NCI-H2196 (cell line): ENCODE measurements at regions not wholly inside any gene's neighbourhood (a gene's known extent, or its start where the extent isn't known, plus 50 kb on each side); places are given as distances from the start of the nearest gene placed in this dataset.

Experiments used
- DNase-seq: peaks from one replicate; lab custom pipeline; 2025; ENCODE audit not compliant: unreplicated experiment; lab: John Stamatoyannopoulos, UW

DNA sequence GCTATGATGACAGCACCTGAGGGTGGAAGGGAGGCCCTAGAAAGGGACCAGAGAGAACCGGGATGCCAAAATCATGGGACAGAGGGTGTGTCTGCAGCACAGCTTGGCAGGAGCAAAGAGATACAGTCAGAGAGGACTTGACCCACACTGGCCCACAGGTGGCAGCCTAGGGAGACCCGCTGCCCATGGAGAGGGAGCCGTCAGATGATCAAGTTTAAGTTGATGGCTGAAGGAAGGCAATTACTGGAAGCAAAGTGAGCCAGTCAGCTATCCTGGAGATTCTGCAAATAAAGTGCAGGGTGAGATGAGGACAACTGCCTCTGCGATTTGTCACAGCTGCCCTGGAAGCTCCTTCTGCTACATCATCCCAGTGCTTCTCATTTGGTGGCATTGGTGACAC lies 74.0 kb downstream of the CMPK2 start:
- no peak for DNase-seq

DNA sequence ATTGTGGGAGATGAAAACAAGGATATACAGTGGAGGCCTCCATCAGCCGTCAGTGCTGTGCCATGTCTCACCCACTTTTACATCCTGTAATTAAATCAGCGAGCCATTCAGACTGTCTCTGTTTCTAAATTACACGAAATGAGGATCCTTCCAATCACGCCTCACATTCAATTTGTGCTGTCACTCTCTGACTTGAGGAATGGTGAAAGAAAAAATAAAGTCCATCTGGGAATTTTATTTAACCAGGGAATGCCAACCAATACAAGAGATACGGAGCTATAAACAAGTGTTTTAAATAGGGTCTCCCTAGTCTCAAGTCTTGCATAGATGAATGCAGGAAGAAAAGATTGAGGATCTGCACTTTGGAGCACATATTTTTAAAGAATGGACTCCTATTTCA lies 72.8 kb downstream of the CMPK2 start:
- no peak for DNase-seq

DNA sequence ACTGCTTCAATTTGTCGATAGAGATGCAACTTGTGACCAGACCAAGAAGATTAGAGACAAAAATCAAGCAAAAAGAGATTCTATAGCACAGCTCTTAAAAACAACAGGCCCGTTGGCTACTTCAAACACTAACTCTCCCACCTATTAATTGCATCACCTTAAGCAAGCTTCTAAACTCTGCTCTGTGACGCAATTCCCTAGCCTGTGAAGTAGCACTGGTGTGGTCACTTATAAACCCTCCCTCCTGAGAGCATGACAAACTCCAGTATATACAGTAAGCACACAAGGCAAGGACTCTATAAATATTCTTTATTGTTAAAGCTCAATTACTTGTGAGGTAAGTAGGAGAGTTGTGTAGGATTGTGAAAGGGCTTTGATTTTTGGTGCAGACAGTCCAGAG lies 72.3 kb downstream of the CMPK2 start:
- no peak for DNase-seq

DNA sequence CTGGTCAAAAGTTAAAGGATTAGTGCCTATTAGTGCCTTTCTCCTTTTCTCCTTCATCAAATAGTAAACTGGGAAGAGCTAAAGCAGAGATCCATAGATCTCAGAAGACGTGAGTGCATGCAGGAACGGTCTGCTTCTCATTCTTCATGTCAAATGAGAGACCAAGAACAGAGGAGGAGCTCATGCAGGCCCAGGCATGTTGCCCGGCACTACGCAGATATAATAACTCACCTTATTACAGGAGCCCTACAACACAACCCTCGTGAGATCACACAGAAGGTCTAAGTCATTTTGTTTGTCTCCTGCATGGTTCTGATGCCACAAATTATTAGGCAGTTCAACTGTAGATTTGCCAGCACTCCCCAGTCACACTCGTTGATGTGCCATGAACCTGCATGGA lies 71.8 kb downstream of the CMPK2 start:
- DNase-seq: no peak

DNA sequence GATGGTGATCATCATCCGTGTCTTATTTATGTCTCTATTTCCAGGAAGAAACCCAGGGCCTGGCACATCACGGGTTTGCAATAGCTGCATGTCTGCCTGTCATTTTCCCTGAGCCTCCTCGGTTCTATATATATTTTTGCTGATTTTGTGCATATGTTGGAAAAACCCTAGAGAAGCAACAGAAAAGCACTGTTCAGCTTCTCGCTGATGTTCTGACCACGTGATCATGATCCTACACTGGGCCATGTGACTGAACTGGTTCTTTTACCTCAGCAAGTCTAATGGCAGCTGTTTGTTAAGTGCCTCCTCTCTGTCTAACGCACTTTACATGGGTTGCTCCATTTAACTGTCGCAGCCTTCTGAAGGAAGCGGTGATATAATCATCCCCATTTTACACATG lies 71.3 kb downstream of the CMPK2 start:
- DNase-seq: no peak
